OCI-LY7 (cell line): ENCODE measurements at regions not wholly inside any gene's neighbourhood (a gene's known extent, or its start where the extent isn't known, plus 50 kb on each side); places are given as distances from the start of the nearest gene placed in this dataset.

Experiments
- EZH2phosphoT487 ChIP-seq: fragments of 200-600 bp; sonication (generic); IDR thresholded peaks from 2 replicates; pipeline ENCODE4 v1.6.1; 2018; ENCODE audit warnings: low read depth, borderline replicate concordance, mild to moderate bottlenecking, mixed run types, antibody characterized with exemption, low read length, moderate library complexity, mixed read lengths
- TF ChIP-seq, protein P1 (sequence below): fragments of 200-600 bp; sonication (generic); conservative IDR thresholded peaks from 2 replicates; pipeline ENCODE4 v1.5.1; 2014; ENCODE audit warnings: mild to moderate bottlenecking, antibody characterized with exemption, low read length, moderate library complexity, mixed read lengths

DNA sequence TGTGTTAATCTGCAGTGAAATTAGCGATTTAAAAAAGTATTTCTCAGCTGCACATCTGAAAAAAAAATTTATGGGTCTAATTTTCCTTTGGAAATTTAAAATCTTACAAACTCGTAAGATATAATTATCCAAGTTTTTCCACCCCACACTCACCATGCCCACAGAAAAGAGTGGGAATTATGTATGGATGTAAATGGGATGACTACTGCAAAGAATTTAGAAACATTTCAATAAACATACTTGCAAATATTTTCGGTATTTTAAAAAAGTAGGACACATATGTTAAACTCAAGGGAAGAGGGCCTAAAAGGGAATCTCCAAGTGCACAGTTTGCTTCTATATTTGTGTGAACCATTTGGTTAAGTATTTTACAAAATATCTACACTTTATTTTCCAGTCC, 1039.9 kb upstream of the POU3F3 start:
- TF ChIP-seq, protein P1, sequence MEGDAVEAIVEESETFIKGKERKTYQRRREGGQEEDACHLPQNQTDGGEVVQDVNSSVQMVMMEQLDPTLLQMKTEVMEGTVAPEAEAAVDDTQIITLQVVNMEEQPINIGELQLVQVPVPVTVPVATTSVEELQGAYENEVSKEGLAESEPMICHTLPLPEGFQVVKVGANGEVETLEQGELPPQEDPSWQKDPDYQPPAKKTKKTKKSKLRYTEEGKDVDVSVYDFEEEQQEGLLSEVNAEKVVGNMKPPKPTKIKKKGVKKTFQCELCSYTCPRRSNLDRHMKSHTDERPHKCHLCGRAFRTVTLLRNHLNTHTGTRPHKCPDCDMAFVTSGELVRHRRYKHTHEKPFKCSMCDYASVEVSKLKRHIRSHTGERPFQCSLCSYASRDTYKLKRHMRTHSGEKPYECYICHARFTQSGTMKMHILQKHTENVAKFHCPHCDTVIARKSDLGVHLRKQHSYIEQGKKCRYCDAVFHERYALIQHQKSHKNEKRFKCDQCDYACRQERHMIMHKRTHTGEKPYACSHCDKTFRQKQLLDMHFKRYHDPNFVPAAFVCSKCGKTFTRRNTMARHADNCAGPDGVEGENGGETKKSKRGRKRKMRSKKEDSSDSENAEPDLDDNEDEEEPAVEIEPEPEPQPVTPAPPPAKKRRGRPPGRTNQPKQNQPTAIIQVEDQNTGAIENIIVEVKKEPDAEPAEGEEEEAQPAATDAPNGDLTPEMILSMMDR, result no peak
- no peak for TF ChIP-seq EZH2phosphoT487
